ENCODE measurements at regions not wholly inside any gene's neighbourhood (a gene's known extent, or its start where the extent isn't known, plus 50 kb on each side); places are given as distances from the start of the nearest gene placed in this dataset.

GRCh38 chr5:175765858-175766257, 105.5 kb upstream of the CPLX2 start:
- Histone ChIP-seq H3K27me3 (no peaks in the 10 kb centered on the region), H3K4me3 (no peak overlapping the region), H3K9me3 (ENCODE audit: low read depth) (no peaks in the 10 kb centered on the region), H3K27ac (no peak overlapping the region), H3K4me1 (ENCODE audit: low read depth) (no peaks in the 10 kb centered on the region), H3K36me3 (no peaks in the 10 kb centered on the region)
- DNase-seq (ENCODE audit: low read depth in 1 of 2, low spot score in 1 of 2), result no peak
- TF ChIP-seq CTCF (IDR thresholded peaks at IDR 0.05; ENCODE audit: low read depth, low read length), result no peak

DNA sequence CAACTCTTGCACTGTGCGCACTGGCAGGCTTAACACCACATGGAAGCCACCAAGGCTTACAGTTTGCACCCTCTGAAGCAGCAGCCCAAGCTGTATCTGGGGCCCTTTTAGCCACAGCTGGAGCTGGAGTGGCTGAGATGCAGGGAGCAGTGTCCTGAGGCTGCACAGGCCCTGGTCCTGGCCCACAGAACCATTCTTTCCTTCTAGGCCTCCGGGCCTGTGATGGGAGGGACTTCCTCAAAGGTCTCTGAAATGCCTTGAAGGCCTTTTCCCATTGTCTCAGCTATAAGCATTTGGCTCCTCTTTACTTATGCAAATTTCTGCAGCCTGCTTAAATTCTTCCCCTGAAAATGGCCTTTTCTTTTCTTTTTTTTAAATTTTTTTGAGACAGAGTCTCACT, 104.4 kb upstream of the CPLX2 start:
- H3K9me3 ChIP-seq (ENCODE audit: low read depth), result no peaks in the 10 kb centered on the region
- TF ChIP-seq CTCF (IDR thresholded peaks at IDR 0.05; ENCODE audit: low read depth, low read length), result no peak
- H3K36me3 ChIP-seq, result no peaks in the 10 kb centered on the region
- no peak overlapping the region for H3K27ac ChIP-seq
- H3K4me3 ChIP-seq, result no peak overlapping the region
- no peaks in the 10 kb centered on the region for H3K4me1 ChIP-seq (ENCODE audit: low read depth)
- DNase-seq (ENCODE audit: low read depth in 1 of 2, low spot score in 1 of 2), result no peak
- H3K27me3 ChIP-seq, result peaks cover 3% of the 10 kb centered on the region

GRCh38 chr5:175772747-175773533, 98.4 kb upstream of the CPLX2 start:
- Histone ChIP-seq H3K36me3 (no peaks in the 10 kb centered on the region), H3K27me3 (peaks cover 29% of the 10 kb centered on the region), H3K4me3 (no peak overlapping the region), H3K27ac (no peak overlapping the region), H3K9me3 (ENCODE audit: low read depth) (no peaks in the 10 kb centered on the region), H3K4me1 (ENCODE audit: low read depth) (no peaks in the 10 kb centered on the region)
- no peak for DNase-seq (ENCODE audit: low read depth in 1 of 2, low spot score in 1 of 2)
- TF ChIP-seq CTCF (IDR thresholded peaks at IDR 0.05; ENCODE audit: low read depth, low read length), result no peak

DNA sequence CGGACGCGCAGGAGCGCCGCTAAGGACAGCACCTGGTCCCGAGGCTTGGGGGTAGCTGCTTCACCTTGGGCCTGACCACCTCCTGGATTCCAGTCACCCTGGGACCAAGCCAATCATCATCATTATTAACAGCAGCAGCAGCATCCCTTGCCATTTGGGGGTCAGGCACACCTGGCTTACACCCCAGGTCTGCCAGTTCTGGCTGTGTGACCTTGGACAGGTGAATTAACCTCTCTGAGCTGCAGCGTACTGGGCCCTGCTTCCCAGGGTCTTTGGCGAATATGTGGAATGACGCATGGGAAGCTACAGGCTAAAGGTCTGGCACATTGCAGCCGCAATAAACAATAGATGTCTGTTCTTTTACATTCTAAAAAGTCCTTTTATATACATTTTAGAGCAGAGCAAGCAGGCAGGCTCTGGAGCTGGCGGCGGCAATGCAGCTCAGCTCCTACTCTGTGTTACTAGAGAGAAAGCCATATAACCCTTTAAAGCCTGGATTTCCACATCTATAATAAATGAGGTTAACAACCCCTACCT, 97.8 kb upstream of the CPLX2 start:
- Histone ChIP-seq H3K4me1 (ENCODE audit: low read depth) (no peaks in the 10 kb centered on the region), H3K36me3 (no peaks in the 10 kb centered on the region), H3K9me3 (ENCODE audit: low read depth) (no peaks in the 10 kb centered on the region), H3K27me3 (peaks cover 29% of the 10 kb centered on the region), H3K4me3 (no peak overlapping the region), H3K27ac (no peak overlapping the region)
- no peak for DNase-seq (ENCODE audit: low read depth in 1 of 2, low spot score in 1 of 2)
- no peak for TF ChIP-seq CTCF (IDR thresholded peaks at IDR 0.05; ENCODE audit: low read depth, low read length)

DNA sequence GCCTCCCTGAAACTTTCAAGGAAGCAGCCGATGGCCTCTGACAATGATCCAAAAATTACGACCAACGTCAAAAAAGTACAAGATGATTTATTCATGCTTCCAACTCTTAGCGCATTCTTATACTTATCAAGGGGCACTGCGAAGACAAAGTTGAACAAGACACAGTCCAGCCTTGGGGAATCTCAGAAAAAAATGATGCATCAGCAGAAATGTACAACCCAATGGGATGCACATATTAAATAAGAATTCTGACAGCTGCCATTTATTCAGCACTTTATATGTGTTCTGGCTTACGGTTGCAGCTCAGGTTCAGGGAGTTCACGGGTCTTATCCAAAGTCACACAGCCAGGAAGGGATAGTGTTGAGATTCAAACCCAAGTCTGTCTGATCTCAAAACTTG, 96.0 kb upstream of the CPLX2 start:
- H3K4me1 ChIP-seq (ENCODE audit: low read depth), result no peaks in the 10 kb centered on the region
- no peak overlapping the region for H3K4me3 ChIP-seq
- H3K27me3 ChIP-seq, result peaks cover 29% of the 10 kb centered on the region
- no peak overlapping the region for H3K27ac ChIP-seq
- H3K9me3 ChIP-seq (ENCODE audit: low read depth), result no peaks in the 10 kb centered on the region
- TF ChIP-seq CTCF (IDR thresholded peaks at IDR 0.05; ENCODE audit: low read depth, low read length), result no peak
- no peak for DNase-seq (ENCODE audit: low read depth in 1 of 2, low spot score in 1 of 2)
- no peaks in the 10 kb centered on the region for H3K36me3 ChIP-seq

Data from cardiac muscle cell (in vitro differentiated cells and primary cell).